HTR-8/SVneo (cell line): ENCODE measurements at regions not wholly inside any gene's neighbourhood (a gene's known extent, or its start where the extent isn't known, plus 50 kb on each side); places are given as distances from the start of the nearest gene placed in this dataset.
"Not testable (repeated sequence)": the region's sequence is repeated elsewhere in the genome, so short reads cannot be mapped to it uniquely, and the experiment has no call there.

ENCODE experiments used
- DNase-seq: peaks from one replicate; pipeline ENCODE4 v3.0.0; 2011; ENCODE audit warnings: low spot score, mixed read lengths; ENCODE audit not compliant: insufficient read length
- FAIRE-seq: peaks from 2 replicates; lab custom pipeline; 2011; peaks lifted over from hg19 to GRCh38; lab: Jason Lieb, UNC

- FAIRE-seq, result no peak
- DNase-seq, result no peak
These were observed 138.0 kb upstream of the DNAH14 start for GRCh38 chr1:224791362-224791941.

- FAIRE-seq (no peak), DNase-seq (no peak)
These were observed 133.9 kb upstream of the DNAH14 start for GRCh38 chr1:224795591-224795990.

- FAIRE-seq (no peak), DNase-seq (no peak)
These were observed 130.4 kb upstream of the DNAH14 start for GRCh38 chr1:224799083-224799482.

GRCh38 chr1:224800486-224801119, 128.9 kb upstream of the DNAH14 start:
- FAIRE-seq, result no peak
- DNase-seq, result no peak

GRCh38 chr1:224801844-224802490, 127.5 kb upstream of the DNAH14 start:
- DNase-seq (no peak), FAIRE-seq (no peak)

GRCh38 chr1:224802617-224803016, 126.9 kb upstream of the DNAH14 start:
- DNase-seq (no peak), FAIRE-seq (no peak)

- no peak for DNase-seq
- FAIRE-seq, result no peak
These were observed 125.3 kb upstream of the DNAH14 start for GRCh38 chr1:224804220-224804619.

- DNase-seq (no peak), FAIRE-seq (no peak)
These were observed 123.6 kb upstream of the DNAH14 start for GRCh38 chr1:224805889-224806288.

GRCh38 chr1:224809137-224809536, 120.3 kb upstream of the DNAH14 start:
- no peak for DNase-seq
- no peak for FAIRE-seq

- DNase-seq, result no peak
- no peak for FAIRE-seq
These were observed 119.9 kb upstream of the DNAH14 start for GRCh38 chr1:224809613-224810012.

GRCh38 chr1:224811564-224811963, 117.9 kb upstream of the DNAH14 start:
- no peak for FAIRE-seq
- no peak for DNase-seq

GRCh38 chr1:224815647-224816046, 113.8 kb upstream of the DNAH14 start:
- no peak for DNase-seq
- no peak for FAIRE-seq

GRCh38 chr1:224816062-224816461, 113.4 kb upstream of the DNAH14 start:
- DNase-seq, result no peak
- FAIRE-seq, result no peak

GRCh38 chr1:224817382-224817781, 112.1 kb upstream of the DNAH14 start:
- DNase-seq, result no peak
- FAIRE-seq, result no peak

GRCh38 chr1:224819861-224820260, 109.6 kb upstream of the DNAH14 start:
- FAIRE-seq, result no peak
- DNase-seq, result no peak

GRCh38 chr1:224820341-224820740, 109.1 kb upstream of the DNAH14 start:
- no peak for DNase-seq
- FAIRE-seq, result no peak

GRCh38 chr1:224821751-224822150, 107.7 kb upstream of the DNAH14 start:
- DNase-seq, FAIRE-seq: not testable (repeated sequence)

- DNase-seq (no peak), FAIRE-seq (no peak)
These were observed 103.9 kb upstream of the DNAH14 start for GRCh38 chr1:224825525-224826000.

- FAIRE-seq (no peak), DNase-seq (no peak)
These were observed 100.8 kb upstream of the DNAH14 start for GRCh38 chr1:224828691-224829090.

- FAIRE-seq (no peak), DNase-seq (no peak)
These were observed 98.0 kb upstream of the DNAH14 start for GRCh38 chr1:224831501-224831900.

GRCh38 chr1:224839648-224840300, 89.7 kb upstream of the DNAH14 start:
- not testable (repeated sequence) for DNase-seq, FAIRE-seq
